ENCODE measurements at regions not wholly inside any gene's neighbourhood (a gene's known extent, or its start where the extent isn't known, plus 50 kb on each side); places are given as distances from the start of the nearest gene placed in this dataset.

DNA sequence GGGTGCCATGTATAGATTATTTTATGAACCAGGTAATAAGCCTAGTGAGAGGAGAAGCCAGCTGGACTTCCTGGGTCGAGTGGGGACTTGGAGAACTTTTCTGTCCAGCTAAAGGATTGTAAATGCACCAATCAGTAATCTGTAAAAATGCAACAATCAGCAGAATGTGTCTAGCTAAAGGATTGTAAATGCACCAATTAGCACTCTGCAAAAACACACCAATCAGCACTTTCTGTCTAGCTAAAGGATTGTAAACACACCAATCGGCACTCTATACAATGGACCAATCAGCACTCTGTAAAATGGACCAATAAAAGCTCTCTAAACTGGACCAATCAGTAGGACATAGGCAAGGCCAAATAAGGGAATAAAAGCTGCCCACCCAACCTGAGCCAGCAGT lies 392.9 kb downstream of the KDM5D start:
- Histone ChIP-seq H3K36me3 (ENCODE audit: control insufficient read depth in 1 of 2, insufficient read depth in 2 of 2, low read length in 2 of 2) (no peaks in the 10 kb centered on the region), H3K9ac (ENCODE audit: low read length) (no peak overlapping the region), H3K27me3 (ENCODE audit: insufficient read depth, low read length) (no peaks in the 10 kb centered on the region), H3K9me3 (ENCODE audit: control insufficient read depth in 1 of 2, insufficient read depth in 1 of 2, low read depth in 1 of 2, low read length in 2 of 2) (no peaks in the 10 kb centered on the region), H4K20me1 (ENCODE audit: insufficient read depth) (no peaks in the 10 kb centered on the region), H3K4me3 (replicated peaks in 1 of 2; ENCODE audit: low read depth in 1 of 2, low read length in 2 of 2) (no peak overlapping the region), H3K9me2 (ENCODE audit: insufficient read depth) (no peaks in the 10 kb centered on the region), H3K4me1 (ENCODE audit: control insufficient read depth in 1 of 2, insufficient read depth in 2 of 2, low read length in 2 of 2) (no peaks in the 10 kb centered on the region), H3K79me2 (ENCODE audit: insufficient read depth, low read length) (no peaks in the 10 kb centered on the region), H3K27ac (ENCODE audit: low read depth, low read length) (no peak overlapping the region), H2AFZ (ENCODE audit: low read depth, low read length, poor library complexity, severe bottlenecking) (no peak overlapping the region), H3K4me2 (ENCODE audit: low read length) (no peak overlapping the region)
- CTCF ChIA-PET: no interaction called here
- ATAC-seq: no peak
- RAD21 ChIA-PET (ENCODE audit: low non-redundant PET in 1 of 2, low total read pairs in 2 of 2, uncharacterized antibody in 2 of 2, unreplicated experiment in 2 of 2): no interaction called here
- POLR2A ChIA-PET: no interaction called here
- TF ChIP-seq MAX (IDR thresholded peaks at IDR 0.05): no peak
- no peak for TF ChIP-seq SRF (IDR thresholded peaks at IDR 0.05; ENCODE audit: low read depth)
- TF ChIP-seq TCF7L2 (IDR thresholded peaks at IDR 0.05; ENCODE audit: borderline replicate concordance, extremely low read depth, insufficient read depth, insufficient read length): no peak
- TF ChIP-seq YY1 (IDR thresholded peaks at IDR 0.05; ENCODE audit: extremely low read depth, insufficient replicate concordance, low read depth, low read length): no peak
- TF ChIP-seq EGR1 (IDR thresholded peaks at IDR 0.05; ENCODE audit: low read depth): no peak
- TF ChIP-seq ZFX (IDR thresholded peaks at IDR 0.05): no peak
- TF ChIP-seq ZBTB33 (IDR thresholded peaks at IDR 0.05; ENCODE audit: extremely low read depth, insufficient replicate concordance, low read length): no peak
- BruUV-seq (replicated peaks): no TSS peak
- no peak for DNase-seq (ENCODE audit: low read depth, low spot score)
- intact Hi-C loops (cut with micrococcal nuclease): no loop called here

- intact Hi-C loops (cut with micrococcal nuclease): no loop called here
- H3K9me2 ChIP-seq (ENCODE audit: insufficient read depth): no peaks in the 10 kb centered on the region
- H3K79me2 ChIP-seq (ENCODE audit: insufficient read depth, low read length): no peaks in the 10 kb centered on the region
- no peak overlapping the region for H3K4me3 ChIP-seq (replicated peaks in 1 of 2; ENCODE audit: low read depth in 1 of 2, low read length in 2 of 2)
- ChIA-PET POLR2A (no interaction called here), CTCF (no interaction called here), RAD21 (ENCODE audit: low non-redundant PET in 1 of 2, low total read pairs in 2 of 2, uncharacterized antibody in 2 of 2, unreplicated experiment in 2 of 2) (no interaction called here)
- BruUV-seq (replicated peaks): no TSS peak
- H3K9ac ChIP-seq (ENCODE audit: low read length): no peak overlapping the region
- ATAC-seq (no peak), DNase-seq (ENCODE audit: low read depth, low spot score) (no peak)
- H3K36me3 ChIP-seq (ENCODE audit: control insufficient read depth in 1 of 2, insufficient read depth in 2 of 2, low read length in 2 of 2): no peaks in the 10 kb centered on the region
- H3K9me3 ChIP-seq (ENCODE audit: control insufficient read depth in 1 of 2, insufficient read depth in 1 of 2, low read depth in 1 of 2, low read length in 2 of 2): no peaks in the 10 kb centered on the region
- H3K27me3 ChIP-seq (ENCODE audit: insufficient read depth, low read length): no peaks in the 10 kb centered on the region
- no peak overlapping the region for H2AFZ ChIP-seq (ENCODE audit: low read depth, low read length, poor library complexity, severe bottlenecking)
- no peak overlapping the region for H3K4me2 ChIP-seq (ENCODE audit: low read length)
- H3K4me1 ChIP-seq (ENCODE audit: control insufficient read depth in 1 of 2, insufficient read depth in 2 of 2, low read length in 2 of 2): no peaks in the 10 kb centered on the region
- no peaks in the 10 kb centered on the region for H4K20me1 ChIP-seq (ENCODE audit: insufficient read depth)
- no peak overlapping the region for H3K27ac ChIP-seq (ENCODE audit: low read depth, low read length)
- TF ChIP-seq EZH2 (IDR thresholded peaks at IDR 0.05): no peak
- TF ChIP-seq SIN3A (IDR thresholded peaks at IDR 0.05; ENCODE audit: low read depth): no peak
- TF ChIP-seq, protein P1, sequence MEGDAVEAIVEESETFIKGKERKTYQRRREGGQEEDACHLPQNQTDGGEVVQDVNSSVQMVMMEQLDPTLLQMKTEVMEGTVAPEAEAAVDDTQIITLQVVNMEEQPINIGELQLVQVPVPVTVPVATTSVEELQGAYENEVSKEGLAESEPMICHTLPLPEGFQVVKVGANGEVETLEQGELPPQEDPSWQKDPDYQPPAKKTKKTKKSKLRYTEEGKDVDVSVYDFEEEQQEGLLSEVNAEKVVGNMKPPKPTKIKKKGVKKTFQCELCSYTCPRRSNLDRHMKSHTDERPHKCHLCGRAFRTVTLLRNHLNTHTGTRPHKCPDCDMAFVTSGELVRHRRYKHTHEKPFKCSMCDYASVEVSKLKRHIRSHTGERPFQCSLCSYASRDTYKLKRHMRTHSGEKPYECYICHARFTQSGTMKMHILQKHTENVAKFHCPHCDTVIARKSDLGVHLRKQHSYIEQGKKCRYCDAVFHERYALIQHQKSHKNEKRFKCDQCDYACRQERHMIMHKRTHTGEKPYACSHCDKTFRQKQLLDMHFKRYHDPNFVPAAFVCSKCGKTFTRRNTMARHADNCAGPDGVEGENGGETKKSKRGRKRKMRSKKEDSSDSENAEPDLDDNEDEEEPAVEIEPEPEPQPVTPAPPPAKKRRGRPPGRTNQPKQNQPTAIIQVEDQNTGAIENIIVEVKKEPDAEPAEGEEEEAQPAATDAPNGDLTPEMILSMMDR (IDR thresholded peaks at IDR 0.05 in 2 of 3, conservative IDR thresholded peaks at IDR 0.05 in 1 of 3; ENCODE audit: borderline replicate concordance in 1 of 3, insufficient read depth in 1 of 3, low read depth in 2 of 3, low read length in 2 of 3): no peak
- TF ChIP-seq JUND (IDR thresholded peaks at IDR 0.05): no peak
- TF ChIP-seq CEBPB (IDR thresholded peaks at IDR 0.05; ENCODE audit: low read depth): no peak
- TF ChIP-seq SRF (IDR thresholded peaks at IDR 0.05; ENCODE audit: low read depth): no peak
- TF ChIP-seq FOSL1 (IDR thresholded peaks at IDR 0.05; ENCODE audit: low read depth): no peak
- no peak for TF ChIP-seq TCF7L2 (IDR thresholded peaks at IDR 0.05; ENCODE audit: borderline replicate concordance, extremely low read depth, insufficient read depth, insufficient read length)
- TF ChIP-seq MAX (IDR thresholded peaks at IDR 0.05): no peak
- TF ChIP-seq SP1 (IDR thresholded peaks at IDR 0.05; ENCODE audit: low read depth): no peak
Measured at GRCh38 chrY:19321701-19322100, 422.8 kb downstream of the KDM5D start.
